ENCODE measurements at regions not wholly inside any gene's neighbourhood (a gene's known extent, or its start where the extent isn't known, plus 50 kb on each side); places are given as distances from the start of the nearest gene placed in this dataset.

GRCh38 chr15:95365511-95366107, 964.9 kb upstream of the NR2F2 start:
- TF ChIP-seq, protein P1, sequence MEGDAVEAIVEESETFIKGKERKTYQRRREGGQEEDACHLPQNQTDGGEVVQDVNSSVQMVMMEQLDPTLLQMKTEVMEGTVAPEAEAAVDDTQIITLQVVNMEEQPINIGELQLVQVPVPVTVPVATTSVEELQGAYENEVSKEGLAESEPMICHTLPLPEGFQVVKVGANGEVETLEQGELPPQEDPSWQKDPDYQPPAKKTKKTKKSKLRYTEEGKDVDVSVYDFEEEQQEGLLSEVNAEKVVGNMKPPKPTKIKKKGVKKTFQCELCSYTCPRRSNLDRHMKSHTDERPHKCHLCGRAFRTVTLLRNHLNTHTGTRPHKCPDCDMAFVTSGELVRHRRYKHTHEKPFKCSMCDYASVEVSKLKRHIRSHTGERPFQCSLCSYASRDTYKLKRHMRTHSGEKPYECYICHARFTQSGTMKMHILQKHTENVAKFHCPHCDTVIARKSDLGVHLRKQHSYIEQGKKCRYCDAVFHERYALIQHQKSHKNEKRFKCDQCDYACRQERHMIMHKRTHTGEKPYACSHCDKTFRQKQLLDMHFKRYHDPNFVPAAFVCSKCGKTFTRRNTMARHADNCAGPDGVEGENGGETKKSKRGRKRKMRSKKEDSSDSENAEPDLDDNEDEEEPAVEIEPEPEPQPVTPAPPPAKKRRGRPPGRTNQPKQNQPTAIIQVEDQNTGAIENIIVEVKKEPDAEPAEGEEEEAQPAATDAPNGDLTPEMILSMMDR (conservative IDR thresholded peaks at IDR 0.05; ENCODE audit: low read depth, low read length), result no peak
- TF ChIP-seq EZH2 (IDR thresholded peaks at IDR 0.05; ENCODE audit: borderline replicate concordance, low read depth, low read length, poor library complexity, severe bottlenecking), result no peak
